Right cardiac atrium (tissue), 5 donors: ENCODE measurements at regions not wholly inside any gene's neighbourhood (a gene's known extent, or its start where the extent isn't known, plus 50 kb on each side); places are given as distances from the start of the nearest gene placed in this dataset.

ENCODE experiments used
- ATAC-seq, 2 donors: fragments of 200-7000 bp; cut with Tn5 transposase; one replicate each; pipeline versions ENCODE4 v1.8.0 to v1.9.1; 2020; ENCODE audit warnings: moderate library complexity in 2 of 2, mild to moderate bottlenecking in 1 of 2
- DNase-seq, 3 donors: peaks; one replicate each; pipeline ENCODE4 v3.0.0-alpha.2; 2020
- H3K27ac ChIP-seq: one replicate; pipeline ENCODE4 v1.5.1; 2013; ENCODE audit warnings: mild to moderate bottlenecking, low read length, control low read depth, moderate library complexity
- H3K27me3 ChIP-seq: one replicate; pipeline ENCODE4 v1.6.1; 2013; ENCODE audit not compliant: control insufficient read depth, insufficient read depth
- H3K4me1 ChIP-seq: one replicate; pipeline ENCODE4 v1.6.1; 2013; ENCODE audit warnings: low read length; ENCODE audit not compliant: control insufficient read depth, insufficient read depth
- H3K4me3 ChIP-seq: one replicate; pipeline ENCODE4 v1.5.1; 2013; ENCODE audit warnings: low read length, control low read depth
- H3K9me3 ChIP-seq: one replicate; pipeline ENCODE4 v1.6.1; 2013; ENCODE audit warnings: low read length; ENCODE audit not compliant: control insufficient read depth
- WGBS: extraction: QIAGEN DNeasy Blood & Tissue Kit; methylation state at CpG from one replicate; pipeline ENCODE4 v1.1.7; 2013; 5-methylcytosine and 5-hydroxymethylcytosine counted together
- intact Hi-C, 4 donors: fragments of 100-400 bp; cut with DNase I; formaldehyde crosslinking; loops; one replicate each; pipeline versions ENCODE4 v1.11.0 to v1.14.0; 2022 to 2023
- donor health status: healthy with polysubstance abuse.
- donor health status: DM: no; HTN: yes; CAD: no.
- donor health status: DM: no; HTN: no; CAD: no.
- donor health status: DM: no; HTN: yes; CAD: no; lungs with severe emphysema.
- donor health status: DM: yes; HTN: yes; CAD: no.

- intact Hi-C loops, result no loop called here
These were observed 274.5 kb upstream of the C9orf72 start for GRCh38 chr9:27847818-27848217.

GRCh38 chr9:27848315-27848714 is 275.0 kb upstream of the C9orf72 start:
- WGBS, result 90% methylated on average over 2 of the region's 2 CpGs
- Histone ChIP-seq H3K27me3 (no peaks in the 10 kb centered on the region), H3K9me3 (no peaks in the 10 kb centered on the region), H3K27ac (no peak overlapping the region), H3K4me3 (no peak overlapping the region), H3K4me1 (no peaks in the 10 kb centered on the region)
- intact Hi-C loops, result no loop called here
- ATAC-seq (no peak), DNase-seq (no peak)

More at GRCh38 chr9:27847818-27848217, 274.5 kb upstream of the C9orf72 start:
- ATAC-seq (no peak), DNase-seq (no peak)
- Histone ChIP-seq H3K27me3 (no peaks in the 10 kb centered on the region), H3K27ac (no peak overlapping the region), H3K4me1 (no peaks in the 10 kb centered on the region), H3K9me3 (no peaks in the 10 kb centered on the region), H3K4me3 (no peak overlapping the region)
- 88% methylated on average over 1 of the region's 1 CpG for WGBS

DNA sequence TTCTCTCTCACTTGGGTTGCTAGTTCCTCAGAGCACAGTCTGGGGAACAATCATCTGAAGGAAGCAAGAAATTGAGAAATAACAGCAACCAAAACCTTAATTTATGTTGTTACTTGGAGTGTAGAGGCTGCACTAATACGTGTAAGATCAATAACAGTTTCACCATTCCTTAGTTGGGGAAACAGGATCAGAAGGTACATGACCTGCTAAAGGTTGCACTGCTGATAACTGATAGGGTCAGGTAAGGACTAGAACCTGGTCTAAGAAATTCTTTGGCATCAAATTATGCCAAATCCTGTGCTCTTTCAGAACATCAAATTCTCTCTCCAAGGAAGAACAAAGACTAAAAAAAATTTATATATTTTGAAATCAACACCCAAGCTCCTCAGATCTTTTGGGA is 278.6 kb upstream of the C9orf72 start:
- no peak overlapping the region for H3K27ac ChIP-seq
- ATAC-seq (no peak), DNase-seq (no peak)
- H3K27me3 ChIP-seq, result no peaks in the 10 kb centered on the region
- no peaks in the 10 kb centered on the region for H3K9me3 ChIP-seq
- no peak overlapping the region for H3K4me3 ChIP-seq
- intact Hi-C loops, result no loop called here
- WGBS, result 62% methylated on average over 1 of the region's 1 CpG
- H3K4me1 ChIP-seq, result no peaks in the 10 kb centered on the region

DNA sequence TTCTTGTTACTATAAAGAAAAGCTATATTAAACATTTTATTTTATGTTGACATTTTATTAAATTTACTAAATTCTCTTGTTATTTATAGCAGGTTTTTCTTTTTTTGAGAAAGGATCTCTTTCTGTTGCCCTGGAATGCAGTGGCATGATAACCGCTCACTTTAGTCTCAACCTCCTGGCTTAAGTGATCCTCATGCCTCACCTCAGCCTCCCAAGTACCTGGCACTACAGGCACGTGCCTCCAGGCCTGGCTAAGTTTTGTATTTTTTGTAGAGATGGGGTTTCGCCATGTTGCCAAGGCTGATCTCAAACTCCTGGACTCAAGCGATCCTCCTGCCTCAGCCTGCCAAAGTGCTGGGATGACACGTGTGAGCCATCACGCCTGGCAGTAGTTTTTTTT is 280.2 kb upstream of the C9orf72 start:
- H3K27me3 ChIP-seq, result no peaks in the 10 kb centered on the region

DNA sequence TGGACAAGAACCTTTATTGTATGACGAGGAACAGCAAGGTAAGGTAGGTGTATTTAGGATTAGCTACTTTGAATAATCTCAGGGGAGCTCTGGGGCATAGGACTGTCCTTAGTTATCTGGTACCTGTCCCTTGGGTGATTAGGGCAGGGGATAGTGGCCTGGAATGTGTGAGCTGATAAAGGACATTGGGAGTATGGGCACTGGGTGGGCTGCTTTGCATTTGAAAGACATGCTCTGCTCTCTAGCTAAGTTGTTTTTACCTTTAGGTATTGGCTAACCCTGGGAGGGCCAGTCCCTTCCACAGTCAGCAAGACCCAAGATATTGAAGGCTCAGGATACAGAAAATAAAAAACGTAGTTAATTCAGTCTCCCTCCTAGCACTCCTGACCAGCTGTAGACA is 282.8 kb upstream of the C9orf72 start:
- H3K27me3 ChIP-seq, result no peaks in the 10 kb centered on the region
- H3K4me3 ChIP-seq, result no peak overlapping the region
- no peaks in the 10 kb centered on the region for H3K4me1 ChIP-seq
- 57% methylated on average over 2 of the region's 2 CpGs for WGBS
- no peaks in the 10 kb centered on the region for H3K9me3 ChIP-seq
- ATAC-seq, result no peak
- intact Hi-C loops, result no loop called here
- no peak overlapping the region for H3K27ac ChIP-seq
- no peak for DNase-seq

More for the DNA sequence above, 280.2 kb upstream of the C9orf72 start:
- no peak for DNase-seq
- 72% methylated on average over 6 of the region's 6 CpGs for WGBS
- intact Hi-C loops, result no loop called here
- ATAC-seq, result no peak
- Histone ChIP-seq H3K4me3 (no peak overlapping the region), H3K4me1 (no peaks in the 10 kb centered on the region), H3K27ac (no peak overlapping the region), H3K9me3 (no peaks in the 10 kb centered on the region)

DNA sequence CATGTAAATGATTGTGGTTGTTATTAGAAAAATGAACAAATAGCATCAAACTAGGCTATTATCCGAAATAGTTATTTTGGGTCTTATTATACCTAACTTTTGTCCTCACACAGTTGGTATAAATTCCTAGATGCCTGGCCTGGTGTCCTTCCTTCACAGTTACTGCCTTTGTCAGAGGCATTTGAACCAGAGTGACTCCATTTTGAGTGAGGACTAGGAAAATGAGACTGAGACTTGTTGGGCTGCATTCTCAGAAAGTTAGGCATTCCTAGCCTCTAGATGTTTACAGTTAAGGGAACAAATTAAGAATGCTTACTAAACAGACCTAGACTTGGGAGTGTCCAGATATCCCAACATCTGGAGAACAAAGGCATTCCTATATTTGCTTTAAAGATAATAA is 283.5 kb upstream of the C9orf72 start:
- WGBS, result 90% methylated on average over 1 of the region's 1 CpG
- DNase-seq, result no peak
- no peak overlapping the region for H3K27ac ChIP-seq
- H3K9me3 ChIP-seq, result no peaks in the 10 kb centered on the region
- H3K4me1 ChIP-seq, result no peaks in the 10 kb centered on the region
- intact Hi-C loops, result no loop called here
- no peak overlapping the region for H3K4me3 ChIP-seq
- no peak for ATAC-seq
- no peaks in the 10 kb centered on the region for H3K27me3 ChIP-seq

GRCh38 chr9:27861887-27862286 is 288.6 kb upstream of the C9orf72 start:
- Histone ChIP-seq H3K9me3 (no peaks in the 10 kb centered on the region), H3K27ac (no peak overlapping the region), H3K4me3 (no peak overlapping the region), H3K27me3 (no peaks in the 10 kb centered on the region), H3K4me1 (no peaks in the 10 kb centered on the region)
- ATAC-seq (no peak), DNase-seq (no peak)
- intact Hi-C loops, result no loop called here
- WGBS, result 41% methylated on average over 3 of the region's 3 CpGs

DNA sequence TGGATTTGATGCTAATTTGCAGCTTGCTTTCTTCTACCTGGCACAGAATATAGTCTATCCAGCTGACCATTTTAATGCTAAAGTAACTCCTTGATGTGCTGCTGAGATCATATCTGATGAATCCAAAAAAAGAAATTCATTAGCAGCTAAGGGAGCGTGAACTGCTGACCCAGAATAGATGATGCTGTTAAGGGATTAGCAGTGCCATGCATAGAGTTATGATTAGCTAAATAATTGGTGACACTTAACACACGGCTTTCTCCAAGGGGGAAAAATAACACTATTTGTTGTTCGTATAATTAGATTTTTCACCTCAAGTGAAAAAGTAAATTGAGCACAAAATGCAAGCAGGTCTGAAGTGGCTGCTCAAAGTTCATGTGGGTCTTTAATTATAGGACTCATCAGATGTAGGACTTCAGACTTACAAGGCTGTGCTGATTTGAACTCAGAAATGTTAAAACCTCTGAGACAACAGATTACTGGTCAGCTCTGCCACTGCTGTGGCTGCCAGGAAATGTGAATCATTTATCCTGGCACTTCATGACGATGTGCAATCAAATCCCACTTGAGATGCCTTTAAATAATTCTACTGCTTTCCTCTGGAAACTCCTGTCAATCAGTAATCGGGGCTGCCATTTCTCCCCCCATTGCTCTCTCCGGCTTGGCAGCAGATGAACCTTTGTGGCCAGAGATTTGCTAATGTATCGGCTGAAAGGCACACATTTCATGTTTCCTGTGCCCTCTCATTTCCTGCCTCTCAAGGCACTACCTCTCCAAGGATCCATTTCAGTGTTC is 291.6 kb upstream of the C9orf72 start:
- DNase-seq, result no peak
- Histone ChIP-seq H3K4me1 (no peaks in the 10 kb centered on the region), H3K27me3 (no peaks in the 10 kb centered on the region), H3K9me3 (no peaks in the 10 kb centered on the region), H3K27ac (no peak overlapping the region), H3K4me3 (no peak overlapping the region)
- intact Hi-C loops, result no loop called here
- peak; percentile 22 to 64 for ATAC-seq
- WGBS, result 24% methylated on average over 7 of the region's 7 CpGs

DNA sequence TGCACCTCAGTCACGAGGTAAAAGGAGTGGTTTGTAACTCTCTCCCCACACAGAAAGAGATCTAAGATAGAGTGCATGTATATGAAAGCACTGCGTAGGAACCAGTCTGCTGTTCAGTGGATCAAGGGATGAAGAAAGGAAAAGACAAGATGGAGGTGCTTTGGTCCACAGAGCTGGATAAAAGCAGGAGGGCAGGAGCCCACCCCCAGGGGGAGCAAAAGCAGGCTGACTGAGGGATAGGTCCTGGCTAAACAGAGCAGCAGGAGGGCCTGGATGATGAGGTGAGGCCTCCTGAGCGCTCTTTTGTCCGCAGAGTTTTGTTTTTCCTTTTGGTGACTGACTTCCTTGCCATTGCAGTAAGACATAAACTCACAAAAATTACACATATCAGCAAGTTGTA is 293.5 kb upstream of the C9orf72 start:
- no peak for ATAC-seq
- H3K27me3 ChIP-seq, result no peaks in the 10 kb centered on the region
- no peaks in the 10 kb centered on the region for H3K9me3 ChIP-seq
- H3K4me3 ChIP-seq, result no peak overlapping the region
- intact Hi-C loops, result no loop called here
- WGBS, result 88% methylated on average over 4 of the region's 4 CpGs
- H3K4me1 ChIP-seq, result no peaks in the 10 kb centered on the region
- DNase-seq, result no peak
- no peak overlapping the region for H3K27ac ChIP-seq

GRCh38 chr9:27870404-27870803 is 297.1 kb upstream of the C9orf72 start:
- 85% methylated on average over 5 of the region's 5 CpGs for WGBS
- H3K27ac ChIP-seq, result no peak overlapping the region
- no peak overlapping the region for H3K4me3 ChIP-seq
- H3K9me3 ChIP-seq, result no peaks in the 10 kb centered on the region
- DNase-seq (no peak), ATAC-seq (no peak)
- intact Hi-C loops, result no loop called here
- no peaks in the 10 kb centered on the region for H3K4me1 ChIP-seq
- no peaks in the 10 kb centered on the region for H3K27me3 ChIP-seq

GRCh38 chr9:27880156-27880555 is 306.9 kb upstream of the C9orf72 start:
- H3K27ac ChIP-seq, result no peak overlapping the region
- intact Hi-C loops, result no loop called here
- H3K4me1 ChIP-seq, result no peaks in the 10 kb centered on the region
- no peaks in the 10 kb centered on the region for H3K27me3 ChIP-seq
- ATAC-seq, result no peak
- DNase-seq, result no peak
- H3K9me3 ChIP-seq, result no peaks in the 10 kb centered on the region
- no peak overlapping the region for H3K4me3 ChIP-seq
- 37% methylated on average over 3 of the region's 3 CpGs for WGBS

DNA sequence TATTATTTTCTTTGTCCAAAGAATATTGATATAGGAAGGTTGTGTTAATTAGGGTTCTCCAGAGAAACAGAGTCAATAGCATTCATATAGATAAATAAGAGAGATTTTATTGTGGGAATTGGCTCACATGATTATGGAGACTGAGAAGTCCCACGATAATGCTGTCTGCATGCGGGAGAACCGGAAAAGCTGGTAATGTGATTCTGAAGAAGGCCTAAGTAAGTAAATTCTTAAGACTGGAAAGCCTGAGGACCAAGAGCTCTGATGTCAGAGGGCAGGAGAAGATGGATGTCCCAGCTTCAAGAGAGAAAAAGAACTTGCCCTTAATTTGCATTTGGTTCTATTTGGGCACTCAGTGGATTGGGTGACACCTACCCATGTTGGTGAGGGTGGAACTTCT is 307.4 kb upstream of the C9orf72 start:
- ATAC-seq (no peak), DNase-seq (no peak)
- intact Hi-C loops, result no loop called here
- no peak overlapping the region for H3K4me3 ChIP-seq
- no peaks in the 10 kb centered on the region for H3K27me3 ChIP-seq
- H3K4me1 ChIP-seq, result no peaks in the 10 kb centered on the region
- no peak overlapping the region for H3K27ac ChIP-seq
- no peaks in the 10 kb centered on the region for H3K9me3 ChIP-seq
- 77% methylated on average over 3 of the region's 3 CpGs for WGBS
